Skin epidermis (tissue), 12 donors: ENCODE measurements at regions not wholly inside any gene's neighbourhood (a gene's known extent, or its start where the extent isn't known, plus 50 kb on each side); places are given as distances from the start of the nearest gene placed in this dataset.
A peak's percentile ranks its signal among the peaks of the same experiment; 100 is the strongest.
"Not testable (repeated sequence)": the region's sequence is repeated elsewhere in the genome, so short reads cannot be mapped to it uniquely, and the experiment has no call there.

Source experiments
- H3K27ac ChIP-seq, 21 experiments: fragments of 200-600 bp; sonication (generic) in 11 of 21; one replicate each; pipeline ENCODE4 v1.5.0; 2020; ENCODE audit warnings: mild to moderate bottlenecking in 3 of 21, inconsistent platforms in 2 of 21, moderate library complexity in 2 of 21
- H3K4me3 ChIP-seq, 7 experiments: fragments of 200-600 bp; sonication (generic) in 2 of 7; one replicate each; pipeline ENCODE4 v1.5.0; 2020; ENCODE audit warnings: inconsistent platforms in 2 of 7, mild to moderate bottlenecking in 2 of 7, moderate library complexity in 1 of 7

GRCh38 chr2:180573951-180574350 is 406.5 kb upstream of the UBE2E3 start:
- Histone ChIP-seq H3K27ac (no peak overlapping the region), H3K4me3 (no peak overlapping the region)

DNA sequence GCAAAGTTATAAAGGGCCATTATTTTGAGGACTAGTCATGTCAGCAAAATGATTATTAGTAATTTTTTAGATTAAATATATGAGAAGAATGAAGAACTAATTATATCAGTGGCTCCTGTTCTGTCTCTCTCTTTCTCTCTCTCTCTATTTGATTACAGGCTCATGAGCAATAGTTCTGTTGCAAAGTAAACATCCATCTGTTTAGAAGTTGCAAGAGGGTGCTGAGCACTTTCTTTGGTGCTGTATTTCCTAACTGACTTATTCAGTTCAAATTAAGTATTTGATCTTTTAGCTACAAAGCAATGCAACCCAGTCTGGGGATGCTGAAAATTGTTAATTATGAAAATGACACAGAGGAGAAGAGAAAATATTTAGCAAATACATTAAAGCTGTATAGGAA is 408.1 kb upstream of the UBE2E3 start:
- Histone ChIP-seq H3K4me3 (no peak overlapping the region), H3K27ac (no peak overlapping the region)

GRCh38 chr2:180571559-180571958 is 408.8 kb upstream of the UBE2E3 start:
- Histone ChIP-seq H3K4me3 (no peak overlapping the region), H3K27ac (no peak overlapping the region)

DNA sequence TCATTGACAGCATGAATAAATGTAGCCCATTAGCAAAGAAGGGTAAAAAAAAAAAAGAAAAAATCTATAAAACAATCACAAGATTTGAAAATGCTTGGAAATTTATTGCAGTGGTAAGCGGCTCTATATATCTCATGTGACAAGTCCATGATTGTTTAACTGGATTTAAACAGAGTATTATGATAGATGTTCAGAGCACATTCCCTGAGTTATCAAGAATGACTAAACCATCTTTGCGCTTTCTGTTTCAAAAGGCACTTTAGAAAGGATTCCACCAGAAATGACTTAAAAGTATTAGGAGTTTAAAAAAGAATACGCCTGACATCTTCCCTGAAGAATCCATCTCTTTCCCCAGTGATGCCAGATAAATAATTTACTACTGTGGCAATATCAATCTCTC is 409.5 kb upstream of the UBE2E3 start:
- H3K4me3 ChIP-seq, result no peak overlapping the region
- no peak overlapping the region for H3K27ac ChIP-seq

DNA sequence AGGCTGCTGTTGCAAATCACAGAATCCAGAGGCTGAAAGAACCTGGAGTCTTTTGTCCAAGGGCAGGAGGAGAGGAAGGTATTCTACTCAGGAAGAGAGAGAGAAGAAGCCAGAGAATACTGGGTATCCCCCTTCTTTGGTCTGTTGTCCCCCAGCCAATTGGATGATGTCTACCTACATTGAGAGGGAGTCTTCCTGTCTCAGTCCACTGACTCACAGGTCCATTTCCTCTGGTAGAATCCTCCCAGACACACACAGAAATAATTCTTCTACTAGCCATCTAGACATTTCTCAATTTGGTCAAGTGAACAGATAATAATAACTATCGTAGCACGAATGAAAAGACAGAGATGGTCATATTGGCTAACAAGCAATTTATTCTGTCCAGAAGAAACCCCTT is 416.4 kb upstream of the UBE2E3 start:
- Histone ChIP-seq H3K4me3 (no peak overlapping the region), H3K27ac (no peak overlapping the region)

DNA sequence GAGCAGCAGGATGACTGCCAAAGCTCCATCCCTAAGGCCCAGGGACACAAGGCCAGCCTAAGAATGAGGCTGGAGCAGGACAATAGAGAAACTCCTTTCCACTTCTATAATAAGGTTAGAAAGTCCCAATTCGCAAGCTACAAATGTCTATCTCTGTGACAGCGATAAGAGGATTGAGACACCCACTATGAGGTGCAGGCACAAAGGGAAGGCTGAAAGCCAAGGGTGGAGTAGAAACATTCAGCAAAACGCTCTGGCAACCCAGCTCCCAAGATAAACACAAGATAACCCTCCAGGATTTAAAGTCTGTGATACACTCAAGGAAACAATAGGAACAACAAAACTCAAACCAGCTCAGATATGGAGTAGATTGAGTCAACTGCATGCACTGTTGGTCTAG is 418.0 kb upstream of the UBE2E3 start:
- no peak overlapping the region for H3K4me3 ChIP-seq

GRCh38 chr2:180559771-180560170 is 420.6 kb upstream of the UBE2E3 start:
- H3K4me3 ChIP-seq, result no peak overlapping the region
- no peak overlapping the region for H3K27ac ChIP-seq

More for the DNA sequence above, 418.0 kb upstream of the UBE2E3 start:
- no peak overlapping the region for H3K27ac ChIP-seq

- Histone ChIP-seq H3K27ac (no peak overlapping the region), H3K4me3 (no peak overlapping the region)
These were observed 421.4 kb upstream of the UBE2E3 start for GRCh38 chr2:180559038-180559437.

DNA sequence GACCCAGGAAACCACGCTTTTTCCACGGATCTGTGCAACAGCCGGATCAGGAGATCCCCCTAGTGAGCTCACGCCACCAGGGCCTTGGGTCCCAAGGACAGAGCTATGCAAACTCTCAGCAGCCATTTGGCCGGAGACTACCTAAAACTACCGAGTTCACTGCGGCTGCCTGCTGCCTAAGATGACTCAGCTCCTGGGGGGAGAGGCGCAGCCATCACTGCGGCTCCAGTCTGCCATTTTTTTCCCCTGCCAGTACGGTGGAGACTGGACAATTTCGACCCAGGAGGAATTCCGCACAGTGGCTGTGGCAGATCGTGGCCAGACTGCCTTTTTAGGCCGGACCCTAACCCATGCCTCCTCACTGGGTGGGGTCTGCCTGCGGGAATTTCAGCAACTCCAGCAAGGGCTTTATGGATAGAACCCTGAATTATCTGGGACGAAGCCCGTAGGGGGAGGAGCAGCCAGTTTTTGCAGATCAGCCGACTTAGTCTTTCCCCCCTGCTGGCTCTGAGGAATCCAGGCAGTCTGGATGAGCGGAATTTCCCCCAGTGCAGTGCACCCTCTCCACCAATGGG is 424.9 kb upstream of the UBE2E3 start:
- Histone ChIP-seq H3K27ac (no peak overlapping the region), H3K4me3 (no peak overlapping the region)

GRCh38 chr2:180554330-180554729 is 426.1 kb upstream of the UBE2E3 start:
- no peak overlapping the region for H3K4me3 ChIP-seq
- H3K27ac ChIP-seq, result no peak overlapping the region

- H3K4me3 ChIP-seq, result no peak overlapping the region
- H3K27ac ChIP-seq, result no peak overlapping the region
These were observed 427.2 kb upstream of the UBE2E3 start for GRCh38 chr2:180553094-180553715.

GRCh38 chr2:180542511-180542910 is 437.9 kb upstream of the UBE2E3 start:
- Histone ChIP-seq H3K4me3 (no peak overlapping the region), H3K27ac (no peak overlapping the region)

GRCh38 chr2:180540761-180541160 is 439.6 kb upstream of the UBE2E3 start:
- Histone ChIP-seq H3K4me3 (no peak overlapping the region), H3K27ac (no peak overlapping the region)

DNA sequence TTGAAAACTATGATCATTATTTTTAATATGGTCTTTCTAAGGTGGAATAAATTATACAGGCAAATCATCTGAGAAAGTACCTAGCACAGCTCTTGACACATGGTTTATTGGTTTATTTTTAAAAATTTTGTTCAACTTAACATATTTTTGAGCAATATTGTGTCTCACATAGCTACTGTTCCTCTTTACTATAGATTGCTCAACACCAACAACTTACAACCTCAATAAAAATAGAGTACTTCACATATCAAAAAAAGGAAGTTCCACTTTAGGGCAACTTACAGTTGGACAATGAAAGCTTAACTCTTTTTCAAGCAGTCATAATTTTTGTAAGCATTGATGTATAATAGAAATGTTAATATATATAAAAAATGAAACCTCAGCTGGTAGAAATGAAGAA is 440.9 kb upstream of the UBE2E3 start:
- Histone ChIP-seq H3K4me3 (no peak overlapping the region), H3K27ac (no peak overlapping the region)

DNA sequence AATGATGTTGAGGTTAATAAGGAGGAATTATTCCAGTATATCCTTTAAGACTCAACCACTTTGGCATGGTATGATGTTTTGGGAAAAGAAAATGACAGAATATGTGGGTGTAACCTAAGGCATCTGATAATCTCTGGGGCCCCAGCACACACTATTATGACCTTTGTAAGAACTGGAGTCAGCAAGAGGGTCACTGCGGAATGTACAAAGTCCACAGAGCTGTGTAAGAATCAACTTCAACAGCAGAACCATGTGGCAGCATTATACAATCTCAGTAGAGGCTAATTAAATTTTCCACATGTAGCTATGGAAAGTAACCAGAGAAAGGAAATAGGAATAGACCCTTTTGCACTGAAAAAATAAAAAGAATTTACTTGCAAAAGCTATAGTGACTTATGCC is 445.1 kb upstream of the UBE2E3 start:
- no peak overlapping the region for H3K27ac ChIP-seq

DNA sequence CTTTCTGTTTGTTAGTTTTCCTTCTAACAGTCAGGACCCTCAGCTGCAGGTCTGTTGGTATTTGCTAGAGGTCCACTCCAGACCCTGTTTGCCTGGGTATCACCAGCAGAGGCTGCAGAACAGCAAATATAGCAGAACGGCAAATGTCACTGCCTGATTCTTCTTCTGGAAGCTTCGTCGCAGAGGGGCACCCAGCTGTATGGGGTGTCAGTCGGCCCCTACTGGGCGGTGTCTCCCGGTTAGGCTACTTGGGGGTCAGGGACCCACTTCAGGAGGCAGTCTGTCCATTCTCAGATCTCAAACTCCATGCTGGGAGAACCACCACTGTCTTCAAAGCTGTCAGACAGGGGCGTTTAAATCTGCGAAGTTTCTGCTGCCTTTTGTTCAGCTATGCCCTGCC is 448.6 kb upstream of the UBE2E3 start:
- not testable (repeated sequence) for H3K27ac ChIP-seq, H3K4me3 ChIP-seq

More for the DNA sequence above, 445.1 kb upstream of the UBE2E3 start:
- no peak overlapping the region for H3K4me3 ChIP-seq

GRCh38 chr2:180524499-180524898 is 455.9 kb upstream of the UBE2E3 start:
- Histone ChIP-seq H3K4me3 (no peak overlapping the region), H3K27ac (peak overlapping the region in 4 of 21 experiments; percentile 14 to 58 (median 36))

DNA sequence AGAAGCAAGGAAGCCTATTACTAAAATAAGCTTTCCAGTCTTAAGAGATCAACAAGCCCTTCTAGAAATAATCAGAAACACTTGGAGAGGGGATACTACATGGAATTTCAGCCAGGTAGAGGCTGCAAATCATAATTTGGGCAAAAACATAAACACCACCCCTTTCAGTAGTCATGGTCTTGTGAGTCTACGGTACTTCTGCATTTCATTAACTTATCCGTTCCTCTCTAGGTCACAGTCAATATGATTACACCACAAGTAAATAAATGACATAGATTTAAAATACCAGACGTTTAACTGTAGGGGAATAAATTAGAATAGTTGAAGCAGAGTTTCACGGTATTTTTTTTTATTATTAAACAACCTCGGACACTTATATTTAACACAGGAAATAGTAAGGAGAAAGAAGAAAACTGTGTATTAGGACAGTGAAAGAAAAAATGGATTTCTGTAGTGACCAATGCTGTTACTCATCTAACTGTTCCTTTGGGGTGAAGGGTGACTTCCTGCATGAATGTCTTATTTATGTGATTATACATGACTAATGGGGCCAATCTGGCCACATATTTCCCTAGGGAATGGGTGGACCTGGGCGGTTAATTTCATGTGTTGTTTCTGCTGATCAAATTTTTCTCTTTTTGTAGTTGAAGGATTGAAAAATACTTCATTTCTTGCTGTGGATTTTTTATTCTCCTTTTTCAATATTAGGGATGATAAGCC is 456.6 kb upstream of the UBE2E3 start:
- H3K4me3 ChIP-seq, result no peak overlapping the region
- peak overlapping the region in 3 of 21 experiments; percentile 21 to 58 (median 30) for H3K27ac ChIP-seq

- no peak overlapping the region for H3K27ac ChIP-seq
- H3K4me3 ChIP-seq, result no peak overlapping the region
These were observed 459.4 kb upstream of the UBE2E3 start for GRCh38 chr2:180520921-180521581.

DNA sequence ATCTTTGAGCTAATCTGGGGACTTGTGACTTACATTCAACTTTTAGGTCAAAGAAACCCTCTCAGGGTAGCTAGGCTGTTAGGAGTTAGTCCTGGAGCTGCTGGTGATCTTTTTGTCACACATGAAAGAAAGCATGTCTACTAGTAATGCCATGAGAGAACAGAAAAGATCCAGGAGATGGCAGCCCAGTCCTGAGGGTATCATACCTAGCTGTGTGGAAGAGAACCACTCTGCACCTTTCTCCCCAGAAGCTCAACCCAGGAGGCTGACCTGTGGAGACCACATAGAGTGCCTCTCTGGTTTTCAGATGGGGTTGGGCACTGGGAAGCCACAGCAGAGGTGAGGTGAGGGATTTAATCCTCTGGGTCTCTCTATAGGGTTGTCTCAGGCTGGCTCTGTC is 460.2 kb upstream of the UBE2E3 start:
- H3K27ac ChIP-seq, result no peak overlapping the region

DNA sequence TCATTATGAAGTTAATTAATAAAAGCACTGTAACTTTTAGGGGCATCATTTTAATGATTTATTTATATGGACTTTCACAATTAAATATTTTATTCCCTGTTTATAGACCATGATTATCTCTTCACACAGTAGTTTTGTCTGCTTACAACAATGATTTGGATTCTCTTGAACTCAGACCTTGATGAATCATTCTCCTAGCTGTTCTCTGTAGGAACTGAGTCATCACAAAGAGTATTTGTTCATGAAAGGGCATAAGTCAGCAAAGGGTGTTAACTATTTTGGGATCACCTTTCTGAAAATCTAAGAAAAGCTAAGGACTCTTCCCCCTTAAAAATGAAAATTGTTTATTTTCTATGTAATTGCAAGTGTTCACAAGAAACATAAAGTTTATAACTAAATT is 461.1 kb upstream of the UBE2E3 start:
- Histone ChIP-seq H3K4me3 (no peak overlapping the region), H3K27ac (no peak overlapping the region)

More for the DNA sequence above, 460.2 kb upstream of the UBE2E3 start:
- H3K4me3 ChIP-seq, result no peak overlapping the region
